ENCODE measurements at regions not wholly inside any gene's neighbourhood (a gene's known extent, or its start where the extent isn't known, plus 50 kb on each side); places are given as distances from the start of the nearest gene placed in this dataset.

DNA sequence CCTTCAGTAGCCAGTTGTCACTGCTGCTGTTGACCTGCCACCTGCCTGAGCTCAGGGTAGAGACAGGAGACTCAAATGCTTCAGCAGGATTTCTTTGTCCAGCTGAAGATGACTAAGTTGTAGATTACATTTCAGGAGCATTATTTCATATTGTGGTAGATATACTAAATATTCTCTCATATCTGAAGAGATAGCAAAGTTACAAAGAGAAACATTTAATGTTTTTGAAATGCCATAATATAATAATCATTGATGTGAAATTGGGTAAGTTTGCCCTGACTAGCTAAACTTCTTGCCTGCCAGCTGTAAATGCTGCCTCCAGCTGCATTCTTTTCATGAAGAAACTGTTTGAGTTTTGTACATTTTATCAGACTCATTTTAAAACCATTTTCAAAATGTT, 247.6 kb upstream of the CNKSR2 start:
- intact Hi-C loops (cut with DNase I; ENCODE audit: low total_unique reads) = no loop called here
- Histone ChIP-seq H3K4me1 (no peaks in the 10 kb centered on the region), H3K9me3 (no peaks in the 10 kb centered on the region), H3K27ac (no peak overlapping the region), H3K4me3 (no peak overlapping the region), H3K27me3 (no peaks in the 10 kb centered on the region), H3K36me3 (no peaks in the 10 kb centered on the region)
- DNase-seq = no peak
- no peak for TF ChIP-seq EP300 (IDR thresholded peaks at IDR 0.05)
- TF ChIP-seq POLR2AphosphoS5 (IDR thresholded peaks at IDR 0.05) = no peak
- no peak for TF ChIP-seq POLR2A (IDR thresholded peaks at IDR 0.05)
- TF ChIP-seq, protein P1, sequence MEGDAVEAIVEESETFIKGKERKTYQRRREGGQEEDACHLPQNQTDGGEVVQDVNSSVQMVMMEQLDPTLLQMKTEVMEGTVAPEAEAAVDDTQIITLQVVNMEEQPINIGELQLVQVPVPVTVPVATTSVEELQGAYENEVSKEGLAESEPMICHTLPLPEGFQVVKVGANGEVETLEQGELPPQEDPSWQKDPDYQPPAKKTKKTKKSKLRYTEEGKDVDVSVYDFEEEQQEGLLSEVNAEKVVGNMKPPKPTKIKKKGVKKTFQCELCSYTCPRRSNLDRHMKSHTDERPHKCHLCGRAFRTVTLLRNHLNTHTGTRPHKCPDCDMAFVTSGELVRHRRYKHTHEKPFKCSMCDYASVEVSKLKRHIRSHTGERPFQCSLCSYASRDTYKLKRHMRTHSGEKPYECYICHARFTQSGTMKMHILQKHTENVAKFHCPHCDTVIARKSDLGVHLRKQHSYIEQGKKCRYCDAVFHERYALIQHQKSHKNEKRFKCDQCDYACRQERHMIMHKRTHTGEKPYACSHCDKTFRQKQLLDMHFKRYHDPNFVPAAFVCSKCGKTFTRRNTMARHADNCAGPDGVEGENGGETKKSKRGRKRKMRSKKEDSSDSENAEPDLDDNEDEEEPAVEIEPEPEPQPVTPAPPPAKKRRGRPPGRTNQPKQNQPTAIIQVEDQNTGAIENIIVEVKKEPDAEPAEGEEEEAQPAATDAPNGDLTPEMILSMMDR (IDR thresholded peaks at IDR 0.05) = no peak

GRCh38 chrX:21131346-21131745, 242.9 kb upstream of the CNKSR2 start:
- H3K4me3 ChIP-seq = no peak overlapping the region
- no peaks in the 10 kb centered on the region for H3K4me1 ChIP-seq
- 64 to 88% (median 84%) methylated on average over 2 to 3 of the region's 3 CpGs for WGBS, 5 donors
- TF ChIP-seq POLR2A (IDR thresholded peaks at IDR 0.05) (no peak), POLR2AphosphoS5 (IDR thresholded peaks at IDR 0.05) (no peak), EP300 (IDR thresholded peaks at IDR 0.05) (no peak)
- TF ChIP-seq, protein P1 (IDR thresholded peaks at IDR 0.05) = no peak
- no peaks in the 10 kb centered on the region for H3K27me3 ChIP-seq
- H3K36me3 ChIP-seq = no peaks in the 10 kb centered on the region
- no peak overlapping the region for H3K27ac ChIP-seq
- no peak for DNase-seq
- intact Hi-C loops (cut with DNase I; ENCODE audit: low total_unique reads) = no loop called here
- H3K9me3 ChIP-seq = peaks cover 0 to 8% (median 0%) of the 10 kb centered on the region in 4 donors

DNA sequence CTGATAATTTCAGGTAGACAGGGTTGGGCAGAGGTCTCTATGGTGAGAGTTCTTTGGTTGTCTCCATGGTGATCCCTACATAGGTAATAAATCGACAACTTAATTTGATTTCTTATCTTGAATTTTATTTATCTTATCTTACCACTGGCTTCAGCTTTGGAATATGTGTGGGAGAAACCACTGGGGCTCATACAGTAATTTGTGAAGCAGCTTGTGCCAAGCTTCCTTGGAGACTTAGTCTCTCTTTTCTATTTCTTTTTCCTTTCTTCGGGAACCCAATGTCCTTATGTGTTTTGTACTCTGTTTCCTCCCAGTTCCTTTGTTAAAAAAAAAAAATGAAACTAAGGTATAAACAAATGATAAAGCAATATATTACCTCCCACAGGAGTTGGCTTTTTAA, 242.4 kb upstream of the CNKSR2 start:
- no peaks in the 10 kb centered on the region for H3K27me3 ChIP-seq
- WGBS, 5 donors = 70 to 97% (median 79%) methylated on average over 2 of the region's 2 CpGs
- H3K36me3 ChIP-seq = no peaks in the 10 kb centered on the region
- TF ChIP-seq POLR2A (IDR thresholded peaks at IDR 0.05) = no peak
- TF ChIP-seq EP300 (IDR thresholded peaks at IDR 0.05) = no peak
- TF ChIP-seq POLR2AphosphoS5 (IDR thresholded peaks at IDR 0.05) = no peak
- TF ChIP-seq, protein P1 (IDR thresholded peaks at IDR 0.05) = no peak
- DNase-seq = no peak
- no peak overlapping the region for H3K4me3 ChIP-seq
- H3K27ac ChIP-seq = no peak overlapping the region
- peaks cover 0 to 8% (median 0%) of the 10 kb centered on the region in 4 donors for H3K9me3 ChIP-seq
- intact Hi-C loops (cut with DNase I; ENCODE audit: low total_unique reads) = no loop called here
- H3K4me1 ChIP-seq = no peaks in the 10 kb centered on the region

- no peak overlapping the region for H3K27ac ChIP-seq
- WGBS, 5 donors = 59 to 80% (median 71%) methylated on average over 4 of the region's 4 CpGs
- intact Hi-C loops (cut with DNase I; ENCODE audit: low total_unique reads) = no loop called here
Observed at GRCh38 chrX:21132686-21133393, 241.4 kb upstream of the CNKSR2 start.

More at GRCh38 chrX:21132686-21133393, 241.4 kb upstream of the CNKSR2 start:
- Histone ChIP-seq H3K27me3 (no peaks in the 10 kb centered on the region), H3K4me3 (no peak overlapping the region), H3K4me1 (no peaks in the 10 kb centered on the region), H3K9me3 (peaks cover 0 to 13% (median under 1%) of the 10 kb centered on the region in 4 donors), H3K36me3 (no peaks in the 10 kb centered on the region)
- TF ChIP-seq EP300 (IDR thresholded peaks at IDR 0.05) = no peak
- TF ChIP-seq POLR2A (IDR thresholded peaks at IDR 0.05) = no peak
- TF ChIP-seq, protein P1 (IDR thresholded peaks at IDR 0.05) = no peak
- TF ChIP-seq POLR2AphosphoS5 (IDR thresholded peaks at IDR 0.05) = no peak
- DNase-seq = no peak
